HG02642 (cell line): ENCODE measurements at regions not wholly inside any gene's neighbourhood (a gene's known extent, or its start where the extent isn't known, plus 50 kb on each side); places are given as distances from the start of the nearest gene placed in this dataset.
"Not testable (repeated sequence)": the region's sequence is repeated elsewhere in the genome, so short reads cannot be mapped to it uniquely, and the experiment has no call there.

Experiments used
- ATAC-seq: cut with Tn5 transposase; IDR thresholded peaks from one replicate; pipeline ENCODE4 v1.9.1; 2021; ENCODE audit warnings: mild to moderate bottlenecking; ENCODE audit not compliant: unreplicated experiment, poor library complexity

GRCh38 chr4:75126870-75127269, 194.0 kb downstream of the PARM1 start:
- not testable (repeated sequence) for ATAC-seq

GRCh38 chr4:75126058-75126457, 193.1 kb downstream of the PARM1 start:
- ATAC-seq = no peak

- no peak for ATAC-seq
Measured at GRCh38 chr4:75122424-75123014, 189.6 kb downstream of the PARM1 start.

GRCh38 chr4:75118739-75119138, 185.8 kb downstream of the PARM1 start:
- ATAC-seq = no peak

GRCh38 chr4:75110061-75110460, 177.1 kb downstream of the PARM1 start:
- no peak for ATAC-seq

- ATAC-seq = peak; percentile 64
Measured at GRCh38 chr4:75107755-75108612, 175.1 kb downstream of the PARM1 start.

- no peak for ATAC-seq
Measured at GRCh38 chr4:75102787-75103085, 169.8 kb downstream of the PARM1 start.

- ATAC-seq = peak; percentile 47
Measured at GRCh38 chr4:75101906-75102786, 169.2 kb downstream of the PARM1 start.
